Liver (tissue), 6 donors: ENCODE measurements at regions not wholly inside any gene's neighbourhood (a gene's known extent, or its start where the extent isn't known, plus 50 kb on each side); places are given as distances from the start of the nearest gene placed in this dataset.
"Not testable (repeated sequence)": the region's sequence is repeated elsewhere in the genome, so short reads cannot be mapped to it uniquely, and the experiment has no call there.

Experiments
- DNase-seq: peaks from one replicate; pipeline ENCODE4 v3.0.0-alpha.2; 2017; ENCODE audit warnings: low spot score
- H3K27ac ChIP-seq, 2 donors: one replicate each; pipeline ENCODE4 v1.7.0; 2013; ENCODE audit warnings: inconsistent platforms in 2 of 2, low read length in 2 of 2, control low read depth in 1 of 2, low read depth in 1 of 2, mild to moderate bottlenecking in 1 of 2
- H3K27me3 ChIP-seq, 4 donors: one replicate each; pipeline versions ENCODE4 v1.6.1 to v1.7.0; 2013; ENCODE audit warnings: low read length in 3 of 4, inconsistent platforms in 1 of 4, mild to moderate bottlenecking in 1 of 4, moderate library complexity in 1 of 4; ENCODE audit not compliant: control insufficient read depth in 4 of 4, insufficient read depth in 4 of 4
- H3K36me3 ChIP-seq, 4 donors: one replicate each; pipeline versions ENCODE4 v1.6.1 to v1.7.0; 2013; ENCODE audit warnings: low read length in 3 of 4, mild to moderate bottlenecking in 3 of 4, low read depth in 1 of 4, moderate library complexity in 1 of 4; ENCODE audit not compliant: control insufficient read depth in 4 of 4, insufficient read depth in 3 of 4
- H3K4me1 ChIP-seq, 4 donors: one replicate each; pipeline versions ENCODE4 v1.6.1 to v1.7.0; 2013; ENCODE audit warnings: low read length in 3 of 4, mild to moderate bottlenecking in 3 of 4, moderate library complexity in 1 of 4; ENCODE audit not compliant: control insufficient read depth in 4 of 4, insufficient read depth in 4 of 4
- H3K4me3 ChIP-seq, 3 donors: one replicate each; pipeline versions ENCODE4 v1.6.1 to v1.7.0; 2013; ENCODE audit warnings: low read length in 3 of 3, control low read depth in 1 of 3, low read depth in 1 of 3, mild to moderate bottlenecking in 1 of 3
- H3K9ac ChIP-seq, 2 donors: one replicate each; pipeline ENCODE4 v1.7.0; 2013; ENCODE audit warnings: low read length in 2 of 2, mild to moderate bottlenecking in 2 of 2, moderate library complexity in 2 of 2, control low read depth in 1 of 2, low read depth in 1 of 2
- H3K9me3 ChIP-seq, 4 donors: one replicate each; pipeline versions ENCODE4 v1.6.1 to v1.7.0; 2013; ENCODE audit warnings: low read length in 3 of 4; ENCODE audit not compliant: control insufficient read depth in 4 of 4
- WGBS: extraction: QIAGEN DNeasy Blood & Tissue Kit; methylation state at CpG from one replicate; pipeline ENCODE4 v1.1.7; 2013; 5-methylcytosine and 5-hydroxymethylcytosine counted together
- donor health status: healthy.
- donor health status: healthy.
- donor health status: healthy.

GRCh38 chr1:146537775-146538373 is 309.1 kb upstream of the NOTCH2NLA start:
- DNase-seq, H3K27me3 ChIP-seq, H3K36me3 ChIP-seq, H3K4me3 ChIP-seq, H3K9me3 ChIP-seq, H3K9ac ChIP-seq, H3K27ac ChIP-seq, H3K4me1 ChIP-seq: not testable (repeated sequence)
- WGBS = no CpG with 5 or more reads among the region's 2 CpGs

GRCh38 chr1:146536028-146536427 is 307.2 kb upstream of the NOTCH2NLA start:
- not testable (repeated sequence) for H3K9me3 ChIP-seq, H3K4me3 ChIP-seq, DNase-seq, H3K36me3 ChIP-seq, H3K9ac ChIP-seq, H3K27ac ChIP-seq, H3K4me1 ChIP-seq, H3K27me3 ChIP-seq
- no CpG with 5 or more reads among the region's 1 CpG for WGBS

GRCh38 chr1:146535575-146535974 is 306.8 kb upstream of the NOTCH2NLA start:
- not testable (repeated sequence) for H3K27ac ChIP-seq, H3K4me3 ChIP-seq, H3K36me3 ChIP-seq, H3K9ac ChIP-seq, H3K9me3 ChIP-seq, H3K4me1 ChIP-seq, DNase-seq, H3K27me3 ChIP-seq
- no CpG with 5 or more reads among the region's 3 CpGs for WGBS

DNA sequence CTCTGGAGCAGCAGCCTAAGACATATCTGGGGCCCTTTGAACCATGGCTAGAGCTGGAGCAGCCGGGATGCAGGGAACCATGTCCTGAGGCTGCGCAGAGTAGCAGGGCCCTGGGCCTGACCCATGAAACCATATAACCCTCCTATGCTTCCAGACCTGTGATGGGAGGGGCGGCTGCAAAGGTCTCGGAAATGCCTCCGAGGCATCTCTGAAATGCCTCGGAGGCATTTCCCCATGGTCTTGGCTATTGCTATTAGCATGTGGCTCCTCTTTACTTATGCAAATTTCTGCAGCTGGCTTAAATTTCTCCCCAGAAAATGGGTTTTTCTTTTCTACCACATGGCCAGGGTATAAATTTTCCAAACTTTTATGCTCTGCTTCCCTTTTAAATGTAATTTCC is 302.1 kb upstream of the NOTCH2NLA start:
- not testable (repeated sequence) for H3K36me3 ChIP-seq, H3K9ac ChIP-seq, H3K4me1 ChIP-seq, H3K4me3 ChIP-seq, DNase-seq, H3K27ac ChIP-seq, H3K9me3 ChIP-seq, H3K27me3 ChIP-seq
- no CpG with 5 or more reads among the region's 6 CpGs for WGBS

DNA sequence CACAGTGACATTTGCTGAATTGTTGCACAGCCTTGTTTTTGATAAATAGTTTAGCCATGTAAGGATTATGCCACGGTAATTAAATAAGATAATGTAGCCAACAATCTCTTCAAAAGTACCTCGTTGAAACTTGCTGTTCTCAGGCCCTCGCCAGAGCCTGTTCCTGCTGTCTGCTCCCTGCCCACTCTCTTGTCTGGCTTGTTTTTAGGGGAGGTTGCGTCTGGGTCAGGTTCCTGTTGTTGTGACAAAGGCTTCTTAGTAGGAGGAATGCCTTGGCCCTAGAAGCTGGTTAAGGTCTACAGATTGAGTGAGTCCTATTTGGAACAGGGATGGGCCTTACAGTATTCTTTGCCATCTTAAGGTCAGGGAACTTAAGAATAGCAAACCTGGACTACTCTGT is 294.0 kb upstream of the NOTCH2NLA start:
- no CpG with 5 or more reads among the region's 4 CpGs for WGBS
- not testable (repeated sequence) for H3K4me1 ChIP-seq, H3K27me3 ChIP-seq, H3K27ac ChIP-seq, H3K36me3 ChIP-seq, DNase-seq, H3K9me3 ChIP-seq, H3K9ac ChIP-seq, H3K4me3 ChIP-seq

DNA sequence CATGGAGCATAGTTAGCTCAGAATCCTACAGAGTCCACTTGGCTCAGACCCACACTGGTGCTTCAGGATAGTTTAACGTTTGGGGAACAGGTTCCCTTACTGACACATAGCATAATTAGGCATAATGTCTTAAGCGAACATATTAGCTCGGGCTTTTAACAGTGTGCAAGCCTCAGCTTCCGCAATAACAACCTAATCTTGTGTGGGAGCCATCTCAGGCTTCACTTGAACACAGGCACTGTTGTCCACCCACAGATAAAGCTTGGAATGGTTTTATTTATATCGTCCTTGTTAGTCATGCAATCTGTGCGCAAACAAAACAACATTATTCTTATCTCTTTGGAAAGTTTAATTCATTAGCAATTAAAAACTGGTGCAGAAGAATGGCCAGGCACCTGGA is 293.5 kb upstream of the NOTCH2NLA start:
- DNase-seq, H3K27me3 ChIP-seq, H3K9me3 ChIP-seq, H3K4me3 ChIP-seq, H3K4me1 ChIP-seq, H3K27ac ChIP-seq, H3K36me3 ChIP-seq, H3K9ac ChIP-seq: not testable (repeated sequence)
- no CpG with 5 or more reads among the region's 6 CpGs for WGBS

- H3K9me3 ChIP-seq, H3K4me1 ChIP-seq, H3K9ac ChIP-seq, H3K36me3 ChIP-seq, H3K27me3 ChIP-seq, DNase-seq, H3K27ac ChIP-seq, H3K4me3 ChIP-seq: not testable (repeated sequence)
- no CpG with 5 or more reads among the region's 2 CpGs for WGBS
These were observed 293.0 kb upstream of the NOTCH2NLA start for GRCh38 chr1:146521804-146522203.

DNA sequence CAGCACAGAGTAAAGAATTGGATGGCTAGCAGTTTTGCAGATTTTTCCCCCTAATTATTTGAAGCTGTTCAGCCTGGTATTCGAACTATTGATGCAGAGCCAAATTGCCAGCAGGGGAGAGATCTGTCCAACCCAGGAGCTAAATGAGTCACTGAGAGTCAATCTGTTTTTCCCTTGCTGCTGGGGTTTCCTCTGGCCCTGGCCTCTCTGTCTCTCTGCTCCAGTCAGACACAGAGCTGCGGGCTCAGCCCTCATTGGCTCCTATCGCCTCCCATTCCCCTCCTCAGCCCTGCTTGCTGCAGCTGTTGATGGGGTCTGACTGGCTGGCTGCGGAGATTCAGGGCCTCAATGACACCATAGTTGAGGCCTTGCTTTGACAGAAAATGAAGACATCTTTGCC is 284.9 kb upstream of the NOTCH2NLA start:
- H3K27me3 ChIP-seq, H3K4me1 ChIP-seq, H3K9me3 ChIP-seq, H3K27ac ChIP-seq, H3K4me3 ChIP-seq, DNase-seq, H3K9ac ChIP-seq, H3K36me3 ChIP-seq: not testable (repeated sequence)
- WGBS = no CpG with 5 or more reads among the region's 4 CpGs
